GM12865 (cell line): ENCODE measurements at regions not wholly inside any gene's neighbourhood (a gene's known extent, or its start where the extent isn't known, plus 50 kb on each side); places are given as distances from the start of the nearest gene placed in this dataset.

ENCODE experiments used
- DNase-seq: peaks from one replicate; pipeline ENCODE4 v3.0.0; 2010; ENCODE audit warnings: low read depth
- H3K4me3 ChIP-seq: 2 replicates; pipeline ENCODE4 v1.5.1; 2011; ENCODE audit warnings: mild to moderate bottlenecking, low read depth, low read length, control low read depth
- CTCF ChIP-seq: IDR thresholded peaks from 2 replicates; pipeline ENCODE4 v1.5.1; 2011; ENCODE audit warnings: low read length, control low read depth, low read depth, inconsistent platforms; ENCODE audit not compliant: insufficient read depth; ENCODE audit errors: missing control alignments

DNA sequence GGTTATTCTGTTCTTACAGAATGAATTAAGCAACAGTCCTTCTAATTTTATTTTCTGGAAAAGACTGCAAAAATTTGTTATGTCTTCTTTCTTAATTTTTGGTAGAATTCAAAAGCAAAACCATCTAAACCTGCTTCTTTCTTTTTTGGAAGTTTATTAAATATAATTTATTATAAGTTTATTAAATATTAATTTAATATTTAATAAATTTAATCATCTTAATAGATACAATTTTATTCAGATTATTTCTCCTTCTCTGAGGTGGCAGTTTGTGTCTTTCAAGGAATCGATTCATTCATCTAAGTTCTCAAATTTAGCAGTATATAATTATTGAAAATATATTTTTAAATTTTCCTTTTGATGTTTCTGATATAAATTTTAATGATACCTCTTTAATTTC lies 837.5 kb upstream of the LRRC4C start:
- H3K4me3 ChIP-seq = no peak overlapping the region
- no peak for DNase-seq
- no peak for TF ChIP-seq CTCF

DNA sequence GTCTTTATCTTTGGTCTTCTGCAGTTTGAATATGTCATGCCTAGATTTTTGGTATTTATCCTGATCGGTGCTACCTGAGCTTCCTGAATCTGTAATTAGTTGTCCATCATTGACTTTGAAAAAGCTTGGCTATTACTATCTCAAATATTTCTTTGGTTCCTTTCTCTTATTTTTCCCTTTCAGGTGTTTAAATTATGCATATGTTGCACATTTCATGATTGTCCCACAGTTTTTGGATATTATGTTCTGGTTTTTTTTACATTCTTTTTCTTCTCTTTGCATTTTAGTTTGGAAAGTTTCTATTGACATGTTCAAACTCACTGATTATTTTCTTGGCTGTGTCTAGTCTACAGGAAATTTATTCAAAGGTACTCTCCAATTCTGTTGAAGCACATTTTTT lies 840.3 kb upstream of the LRRC4C start:
- no peak for DNase-seq
- TF ChIP-seq CTCF = no peak
- no peak overlapping the region for H3K4me3 ChIP-seq

DNA sequence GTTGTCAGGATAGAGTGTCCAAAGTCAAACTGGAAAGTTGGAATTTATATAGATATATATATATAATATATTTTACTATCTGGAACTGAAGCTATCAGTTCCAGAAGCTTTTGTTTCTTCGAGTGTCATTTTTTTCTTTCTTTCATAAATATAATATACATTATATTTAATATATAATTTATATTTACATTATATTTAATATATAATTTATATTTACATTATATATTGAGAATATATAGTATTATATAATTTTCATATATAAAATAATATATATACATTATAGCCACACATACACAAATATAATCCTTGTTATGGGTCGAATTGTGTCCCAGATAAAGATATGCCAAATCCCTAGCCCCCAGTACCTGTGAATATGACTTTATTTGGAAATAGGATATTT lies 842.3 kb upstream of the LRRC4C start:
- TF ChIP-seq CTCF = no peak
- no peak overlapping the region for H3K4me3 ChIP-seq
- DNase-seq = no peak

DNA sequence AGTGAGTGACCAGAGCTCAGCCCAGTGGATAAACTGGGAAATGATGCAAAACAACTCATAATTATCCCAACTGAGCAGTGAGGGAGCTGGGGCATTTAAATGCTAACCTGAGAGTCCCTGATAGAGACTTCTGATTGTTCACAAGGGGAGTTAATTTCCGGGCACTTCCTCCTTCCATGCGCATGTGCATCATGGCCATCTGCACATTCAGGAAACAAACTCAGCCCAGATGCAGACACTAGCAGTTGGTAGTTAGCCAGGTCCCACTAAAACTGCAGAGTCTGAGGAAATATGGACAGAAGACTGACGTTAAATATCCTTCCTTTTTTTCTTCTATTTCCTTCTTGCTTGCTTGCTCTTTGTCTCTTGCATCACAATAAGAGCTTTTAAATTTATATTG lies 852.1 kb upstream of the LRRC4C start:
- no peak for DNase-seq
- no peak for TF ChIP-seq CTCF
- no peak overlapping the region for H3K4me3 ChIP-seq

- no peak for TF ChIP-seq CTCF
- no peak overlapping the region for H3K4me3 ChIP-seq
- no peak for DNase-seq
Observed at GRCh38 chr11:42311944-42312343, 852.5 kb upstream of the LRRC4C start.

- no peak for TF ChIP-seq CTCF
- DNase-seq = no peak
- H3K4me3 ChIP-seq = no peak overlapping the region
Observed at GRCh38 chr11:42315267-42315666, 855.8 kb upstream of the LRRC4C start.

DNA sequence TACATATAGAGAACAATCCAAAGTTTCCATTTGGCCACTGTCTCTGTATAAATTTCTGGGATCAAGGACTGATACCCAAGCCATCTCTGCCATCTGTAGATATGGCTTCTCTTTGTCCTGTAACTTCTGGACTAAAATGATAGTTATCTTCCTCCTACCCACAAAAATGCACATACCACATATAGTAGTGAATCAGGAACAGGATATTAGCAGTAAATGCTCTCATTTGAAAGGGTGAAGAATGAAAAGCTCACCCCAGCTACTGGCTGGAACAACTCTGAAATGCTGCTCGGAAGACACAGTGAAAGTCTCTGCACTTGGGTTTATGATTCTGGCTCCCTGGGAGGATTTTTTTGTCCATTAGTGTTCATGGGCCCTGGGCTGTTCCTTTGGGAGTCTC lies 856.4 kb upstream of the LRRC4C start:
- DNase-seq = no peak

More for the DNA sequence above, 856.4 kb upstream of the LRRC4C start:
- no peak overlapping the region for H3K4me3 ChIP-seq
- TF ChIP-seq CTCF = no peak
